Activated CD8-positive, alpha-beta memory T cell treated with anti-CD3 and anti-CD28 coated beads for 36 hours (primary cell): ENCODE measurements at regions not wholly inside any gene's neighbourhood (a gene's known extent, or its start where the extent isn't known, plus 50 kb on each side); places are given as distances from the start of the nearest gene placed in this dataset.
"Not testable (repeated sequence)": the region's sequence is repeated elsewhere in the genome, so short reads cannot be mapped to it uniquely, and the experiment has no call there.

Experiments
- CTCF ChIA-PET: fragments of 350-600 bp; sonication (Branson Sonifier 250); formaldehyde crosslinking; loops from one replicate; lab custom pipeline; 2021; ENCODE audit warnings: antibody characterized with exemption; lab: Charles Lee
- POLR2A ChIA-PET: fragments of 350-600 bp; sonication (Branson Sonifier 250); formaldehyde crosslinking; loops from one replicate; lab custom pipeline; 2021; ENCODE audit warnings: antibody characterized with exemption; lab: Charles Lee

- ChIA-PET POLR2A (no interaction called here), CTCF (no interaction called here)
Observed at GRCh38 chr14:97166497-97166896, 369.3 kb downstream of the VRK1 start.

GRCh38 chr14:97167577-97167976 is 370.4 kb downstream of the VRK1 start:
- POLR2A ChIA-PET, CTCF ChIA-PET: not testable (repeated sequence)

- POLR2A ChIA-PET: no interaction called here
- CTCF ChIA-PET: no interaction called here
Observed at GRCh38 chr14:97172644-97173043, 375.5 kb downstream of the VRK1 start.

- ChIA-PET CTCF (no interaction called here), POLR2A (no interaction called here)
Observed at GRCh38 chr14:97177016-97177415, 379.8 kb downstream of the VRK1 start.

GRCh38 chr14:97177635-97178034 is 380.5 kb downstream of the VRK1 start:
- ChIA-PET CTCF (no interaction called here), POLR2A (no interaction called here)

GRCh38 chr14:97178781-97179180 is 381.6 kb downstream of the VRK1 start:
- CTCF ChIA-PET: no interaction called here

GRCh38 chr14:97179573-97179972 is 382.4 kb downstream of the VRK1 start:
- ChIA-PET CTCF (no interaction called here), POLR2A (no interaction called here)

More at GRCh38 chr14:97178781-97179180, 381.6 kb downstream of the VRK1 start:
- POLR2A ChIA-PET: no interaction called here

GRCh38 chr14:97180304-97181200 is 383.4 kb downstream of the VRK1 start:
- POLR2A ChIA-PET: no interaction called here
- CTCF ChIA-PET: no interaction called here

- ChIA-PET POLR2A (no interaction called here), CTCF (no interaction called here)
Observed at GRCh38 chr14:97185186-97185585, 388.0 kb downstream of the VRK1 start.

GRCh38 chr14:97187916-97188315 is 390.7 kb downstream of the VRK1 start:
- POLR2A ChIA-PET: no interaction called here
- CTCF ChIA-PET: no interaction called here

GRCh38 chr14:97196336-97196735 is 399.2 kb downstream of the VRK1 start:
- CTCF ChIA-PET: no interaction called here
- POLR2A ChIA-PET: no interaction called here

GRCh38 chr14:97198813-97199212 is 401.6 kb downstream of the VRK1 start:
- ChIA-PET CTCF (no interaction called here), POLR2A (no interaction called here)

- ChIA-PET POLR2A (no interaction called here), CTCF (no interaction called here)
Observed at GRCh38 chr14:97200245-97200644, 403.1 kb downstream of the VRK1 start.

- CTCF ChIA-PET: no interaction called here
- POLR2A ChIA-PET: no interaction called here
Observed at GRCh38 chr14:97206916-97207315, 409.7 kb downstream of the VRK1 start.

- ChIA-PET POLR2A (no interaction called here), CTCF (interaction anchor here (0.6 to 0.7 kb wide), 2 partner anchors 25 to 83 kb away, joined by 3 read pairs; no protein-coding TSS in a partner anchor)
Observed at GRCh38 chr14:97210202-97210601, 413.0 kb downstream of the VRK1 start.

- ChIA-PET POLR2A (no interaction called here), CTCF (no interaction called here)
Observed at GRCh38 chr14:97212399-97212798, 415.2 kb downstream of the VRK1 start.

GRCh38 chr14:97213720-97214119 is 416.5 kb downstream of the VRK1 start:
- CTCF ChIA-PET: no interaction called here
- POLR2A ChIA-PET: no interaction called here

- ChIA-PET CTCF (no interaction called here), POLR2A (no interaction called here)
Observed at GRCh38 chr14:97215263-97215969, 418.2 kb downstream of the VRK1 start.

GRCh38 chr14:97217111-97217885 is 420.1 kb downstream of the VRK1 start:
- ChIA-PET CTCF (no interaction called here), POLR2A (interaction anchor here (0.6 kb wide), 2 partner anchors 140 to 543 kb away, joined by 3 to 5 read pairs; no protein-coding TSS in a partner anchor)

GRCh38 chr14:97218274-97218673 is 421.1 kb downstream of the VRK1 start:
- CTCF ChIA-PET: no interaction called here
- POLR2A ChIA-PET: interaction anchor here (0.6 kb wide), 2 partner anchors 141 to 542 kb away, joined by 3 to 5 read pairs; no protein-coding TSS in a partner anchor
